ENCODE measurements at regions not wholly inside any gene's neighbourhood (a gene's known extent, or its start where the extent isn't known, plus 50 kb on each side); places are given as distances from the start of the nearest gene placed in this dataset.

DNA sequence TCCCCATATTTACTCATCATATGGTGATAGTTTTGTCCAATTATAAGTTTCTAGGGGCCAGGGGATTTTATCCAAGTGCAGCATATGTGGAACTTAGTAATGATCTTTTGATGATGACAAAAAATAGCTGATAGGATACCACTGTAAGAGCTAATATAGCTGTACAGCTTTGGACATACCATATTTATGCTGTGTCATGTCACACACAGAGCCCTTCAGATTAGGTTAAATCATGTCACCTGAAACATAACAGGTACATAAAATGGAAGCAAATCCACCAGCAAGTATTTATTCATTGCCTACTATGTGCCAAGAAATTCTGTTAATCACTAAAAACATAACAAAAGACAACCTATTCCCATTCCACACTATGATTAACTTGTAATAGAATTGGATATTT lies 82.8 kb upstream of the IPO9 start:
- TF ChIP-seq, protein P1, sequence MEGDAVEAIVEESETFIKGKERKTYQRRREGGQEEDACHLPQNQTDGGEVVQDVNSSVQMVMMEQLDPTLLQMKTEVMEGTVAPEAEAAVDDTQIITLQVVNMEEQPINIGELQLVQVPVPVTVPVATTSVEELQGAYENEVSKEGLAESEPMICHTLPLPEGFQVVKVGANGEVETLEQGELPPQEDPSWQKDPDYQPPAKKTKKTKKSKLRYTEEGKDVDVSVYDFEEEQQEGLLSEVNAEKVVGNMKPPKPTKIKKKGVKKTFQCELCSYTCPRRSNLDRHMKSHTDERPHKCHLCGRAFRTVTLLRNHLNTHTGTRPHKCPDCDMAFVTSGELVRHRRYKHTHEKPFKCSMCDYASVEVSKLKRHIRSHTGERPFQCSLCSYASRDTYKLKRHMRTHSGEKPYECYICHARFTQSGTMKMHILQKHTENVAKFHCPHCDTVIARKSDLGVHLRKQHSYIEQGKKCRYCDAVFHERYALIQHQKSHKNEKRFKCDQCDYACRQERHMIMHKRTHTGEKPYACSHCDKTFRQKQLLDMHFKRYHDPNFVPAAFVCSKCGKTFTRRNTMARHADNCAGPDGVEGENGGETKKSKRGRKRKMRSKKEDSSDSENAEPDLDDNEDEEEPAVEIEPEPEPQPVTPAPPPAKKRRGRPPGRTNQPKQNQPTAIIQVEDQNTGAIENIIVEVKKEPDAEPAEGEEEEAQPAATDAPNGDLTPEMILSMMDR (IDR thresholded peaks at IDR 0.05 in 4 of 5, conservative IDR thresholded peaks at IDR 0.05 in 1 of 5): no peak
- no peak for TF ChIP-seq POLR2A (IDR thresholded peaks at IDR 0.05)
